ENCODE measurements at regions not wholly inside any gene's neighbourhood (a gene's known extent, or its start where the extent isn't known, plus 50 kb on each side); places are given as distances from the start of the nearest gene placed in this dataset.

- DNase-seq (ENCODE audit: low read depth in 2 of 2): no peak
Observed at GRCh38 chr4:188197566-188197965, 58.3 kb downstream of the TRIML1 start.

- no peak for DNase-seq (ENCODE audit: low read depth in 2 of 2)
Observed at GRCh38 chr4:188198982-188199792, 59.9 kb downstream of the TRIML1 start.

GRCh38 chr4:188201851-188202250 is 62.6 kb downstream of the TRIML1 start:
- no peak for DNase-seq (ENCODE audit: low read depth in 2 of 2)

GRCh38 chr4:188206783-188207182 is 67.5 kb downstream of the TRIML1 start:
- DNase-seq (ENCODE audit: low read depth in 2 of 2): no peak

- no peak for DNase-seq (ENCODE audit: low read depth in 2 of 2)
Observed at GRCh38 chr4:188214861-188215260, 75.6 kb downstream of the TRIML1 start.

GRCh38 chr4:188218392-188218791 is 79.2 kb downstream of the TRIML1 start:
- DNase-seq (ENCODE audit: low read depth in 2 of 2): no peak

- DNase-seq (ENCODE audit: low read depth in 2 of 2): no peak
Observed at GRCh38 chr4:188220006-188220405, 80.8 kb downstream of the TRIML1 start.

GRCh38 chr4:188221090-188221489 is 81.8 kb downstream of the TRIML1 start:
- DNase-seq (ENCODE audit: low read depth in 2 of 2): no peak

GRCh38 chr4:188228279-188228678 is 89.0 kb downstream of the TRIML1 start:
- DNase-seq (ENCODE audit: low read depth in 2 of 2): no peak

- no peak for DNase-seq (ENCODE audit: low read depth in 2 of 2)
Observed at GRCh38 chr4:188232428-188232827, 93.2 kb downstream of the TRIML1 start.

GRCh38 chr4:188242041-188242440 is 102.8 kb downstream of the TRIML1 start:
- no peak for DNase-seq (ENCODE audit: low read depth in 2 of 2)

- no peak for DNase-seq (ENCODE audit: low read depth in 2 of 2)
Observed at GRCh38 chr4:188245651-188246050, 106.4 kb downstream of the TRIML1 start.

GRCh38 chr4:188246488-188246887 is 107.2 kb downstream of the TRIML1 start:
- DNase-seq (ENCODE audit: low read depth in 2 of 2): no peak

- DNase-seq (ENCODE audit: low read depth in 2 of 2): no peak
Observed at GRCh38 chr4:188254211-188254610, 115.0 kb downstream of the TRIML1 start.

GRCh38 chr4:188262464-188262863 is 123.2 kb downstream of the TRIML1 start:
- no peak for DNase-seq (ENCODE audit: low read depth in 2 of 2)

GRCh38 chr4:188263321-188263720 is 124.1 kb downstream of the TRIML1 start:
- DNase-seq (ENCODE audit: low read depth in 2 of 2): no peak

GRCh38 chr4:188266386-188266785 is 127.1 kb downstream of the TRIML1 start:
- no peak for DNase-seq (ENCODE audit: low read depth in 2 of 2)

- DNase-seq (ENCODE audit: low read depth in 2 of 2): no peak
Observed at GRCh38 chr4:188268131-188268908, 129.1 kb downstream of the TRIML1 start.

- no peak for DNase-seq (ENCODE audit: low read depth in 2 of 2)
Observed at GRCh38 chr4:188270273-188271069, 131.2 kb downstream of the TRIML1 start.

- no peak for DNase-seq (ENCODE audit: low read depth in 2 of 2)
Observed at GRCh38 chr4:188275686-188276085, 136.4 kb downstream of the TRIML1 start.

- DNase-seq (ENCODE audit: low read depth in 2 of 2): no peak
Observed at GRCh38 chr4:188279184-188279583, 139.9 kb downstream of the TRIML1 start.
